Skeletal muscle tissue (tissue), 3 donors: ENCODE measurements at regions not wholly inside any gene's neighbourhood (a gene's known extent, or its start where the extent isn't known, plus 50 kb on each side); places are given as distances from the start of the nearest gene placed in this dataset.
"Not testable (repeated sequence)": the region's sequence is repeated elsewhere in the genome, so short reads cannot be mapped to it uniquely, and the experiment has no call there.

Experiments used
- H3K27ac ChIP-seq: one replicate; pipeline ENCODE4 v1.7.0; 2013; ENCODE audit warnings: mild to moderate bottlenecking, low read depth, low read length, inconsistent platforms
- H3K27me3 ChIP-seq, 3 donors: one replicate each; pipeline ENCODE4 v1.7.0; 2013; ENCODE audit warnings: low read length in 3 of 3; ENCODE audit not compliant: control insufficient read depth in 3 of 3, insufficient read depth in 3 of 3
- H3K36me3 ChIP-seq, 3 donors: one replicate each; pipeline ENCODE4 v1.7.0; 2013; ENCODE audit warnings: low read length in 3 of 3; ENCODE audit not compliant: control insufficient read depth in 3 of 3, insufficient read depth in 3 of 3
- H3K4me1 ChIP-seq, 3 donors: one replicate each; pipeline ENCODE4 v1.7.0; 2013; ENCODE audit warnings: low read length in 3 of 3, mild to moderate bottlenecking in 3 of 3; ENCODE audit not compliant: control insufficient read depth in 3 of 3, insufficient read depth in 3 of 3
- H3K4me3 ChIP-seq, 3 donors: one replicate each; pipeline ENCODE4 v1.7.0; 2013; ENCODE audit warnings: low read length in 3 of 3
- H3K9ac ChIP-seq, 3 donors: one replicate each; pipeline ENCODE4 v1.7.0; 2013; ENCODE audit warnings: low read length in 3 of 3, mild to moderate bottlenecking in 3 of 3, moderate library complexity in 2 of 3, low read depth in 1 of 3
- H3K9me3 ChIP-seq, 3 donors: one replicate each; pipeline ENCODE4 v1.7.0; 2013; ENCODE audit warnings: low read length in 3 of 3; ENCODE audit not compliant: control insufficient read depth in 3 of 3
- donor health status: Osteomylitis.

- Histone ChIP-seq H3K4me3 (no peak overlapping the region), H3K9me3 (no peaks in the 10 kb centered on the region), H3K27ac (no peak overlapping the region), H3K36me3 (no peaks in the 10 kb centered on the region), H3K27me3 (no peaks in the 10 kb centered on the region), H3K9ac (no peak overlapping the region), H3K4me1 (no peaks in the 10 kb centered on the region)
Observed at GRCh38 chr13:76319921-76320320, 566.3 kb downstream of the KCTD12 start.

- no peaks in the 10 kb centered on the region for H3K27me3 ChIP-seq
- no peaks in the 10 kb centered on the region for H3K9me3 ChIP-seq
- no peak overlapping the region for H3K4me3 ChIP-seq
- H3K27ac ChIP-seq: no peak overlapping the region
- no peak overlapping the region for H3K9ac ChIP-seq
- H3K4me1 ChIP-seq: no peaks in the 10 kb centered on the region
- no peaks in the 10 kb centered on the region for H3K36me3 ChIP-seq
Observed at GRCh38 chr13:76316998-76317527, 569.1 kb downstream of the KCTD12 start.

GRCh38 chr13:76314495-76314894 is 571.7 kb downstream of the KCTD12 start:
- Histone ChIP-seq H3K27me3 (no peaks in the 10 kb centered on the region), H3K9me3 (no peaks in the 10 kb centered on the region), H3K36me3 (no peaks in the 10 kb centered on the region), H3K4me1 (no peaks in the 10 kb centered on the region), H3K4me3 (no peak overlapping the region), H3K9ac (no peak overlapping the region), H3K27ac (no peak overlapping the region)

GRCh38 chr13:76307142-76307541 is 579.1 kb downstream of the KCTD12 start:
- Histone ChIP-seq H3K36me3 (no peaks in the 10 kb centered on the region), H3K27me3 (no peaks in the 10 kb centered on the region), H3K9me3 (no peaks in the 10 kb centered on the region), H3K9ac (no peak overlapping the region), H3K4me3 (no peak overlapping the region), H3K4me1 (no peaks in the 10 kb centered on the region), H3K27ac (no peak overlapping the region)

- no peak overlapping the region for H3K27ac ChIP-seq
- H3K4me1 ChIP-seq: no peaks in the 10 kb centered on the region
- H3K27me3 ChIP-seq: no peaks in the 10 kb centered on the region
- no peak overlapping the region for H3K9ac ChIP-seq
- H3K4me3 ChIP-seq: no peak overlapping the region
- H3K9me3 ChIP-seq: no peaks in the 10 kb centered on the region
- H3K36me3 ChIP-seq: no peaks in the 10 kb centered on the region
Observed at GRCh38 chr13:76300688-76301087, 585.5 kb downstream of the KCTD12 start.

- Histone ChIP-seq H3K4me1 (peaks cover 0 to 3% (median 0%) of the 10 kb centered on the region in 3 donors), H3K9me3 (no peaks in the 10 kb centered on the region), H3K27ac (no peak overlapping the region), H3K9ac (no peak overlapping the region), H3K4me3 (no peak overlapping the region), H3K36me3 (no peaks in the 10 kb centered on the region), H3K27me3 (no peaks in the 10 kb centered on the region)
Observed at GRCh38 chr13:76297331-76297730, 588.9 kb downstream of the KCTD12 start.

GRCh38 chr13:76296751-76297150 is 589.5 kb downstream of the KCTD12 start:
- H3K9me3 ChIP-seq: no peaks in the 10 kb centered on the region
- no peaks in the 10 kb centered on the region for H3K27me3 ChIP-seq
- no peak overlapping the region for H3K9ac ChIP-seq
- no peak overlapping the region for H3K27ac ChIP-seq
- H3K4me3 ChIP-seq: no peak overlapping the region
- H3K4me1 ChIP-seq: peaks cover 0 to 3% (median 0%) of the 10 kb centered on the region in 3 donors
- no peaks in the 10 kb centered on the region for H3K36me3 ChIP-seq

GRCh38 chr13:76295020-76295419 is 591.2 kb downstream of the KCTD12 start:
- not testable (repeated sequence) for H3K4me1 ChIP-seq, H3K27ac ChIP-seq, H3K9me3 ChIP-seq, H3K9ac ChIP-seq, H3K27me3 ChIP-seq, H3K4me3 ChIP-seq, H3K36me3 ChIP-seq

GRCh38 chr13:76293751-76294150 is 592.5 kb downstream of the KCTD12 start:
- H3K4me1 ChIP-seq: peaks cover 0 to 3% (median 0%) of the 10 kb centered on the region in 3 donors
- no peaks in the 10 kb centered on the region for H3K36me3 ChIP-seq
- H3K27ac ChIP-seq: no peak overlapping the region
- H3K9me3 ChIP-seq: no peaks in the 10 kb centered on the region
- H3K4me3 ChIP-seq: no peak overlapping the region
- H3K27me3 ChIP-seq: no peaks in the 10 kb centered on the region
- no peak overlapping the region for H3K9ac ChIP-seq

GRCh38 chr13:76293346-76293745 is 592.9 kb downstream of the KCTD12 start:
- Histone ChIP-seq H3K4me3 (no peak overlapping the region), H3K9ac (no peak overlapping the region), H3K9me3 (no peaks in the 10 kb centered on the region), H3K27ac (no peak overlapping the region), H3K36me3 (no peaks in the 10 kb centered on the region), H3K27me3 (no peaks in the 10 kb centered on the region), H3K4me1 (peaks cover 0 to 3% (median 0%) of the 10 kb centered on the region in 3 donors)

GRCh38 chr13:76292726-76293125 is 593.5 kb downstream of the KCTD12 start:
- Histone ChIP-seq H3K4me3 (no peak overlapping the region), H3K27me3 (no peaks in the 10 kb centered on the region), H3K36me3 (no peaks in the 10 kb centered on the region), H3K9ac (no peak overlapping the region), H3K27ac (no peak overlapping the region), H3K4me1 (peaks cover 0 to 3% (median 0%) of the 10 kb centered on the region in 3 donors), H3K9me3 (no peaks in the 10 kb centered on the region)
